Gastrocnemius medialis (tissue), 4 donors: ENCODE measurements at regions not wholly inside any gene's neighbourhood (a gene's known extent, or its start where the extent isn't known, plus 50 kb on each side); places are given as distances from the start of the nearest gene placed in this dataset.

ENCODE experiments used
- ATAC-seq, 2 donors: fragments of 150-250 bp; one replicate each; pipeline ENCODE4 v1.9.1; 2016
- DNase-seq, 2 donors: peaks; one replicate each; pipeline ENCODE4 v3.0.0-alpha.2; 2019
- H3K27ac ChIP-seq, 4 donors: fragments of 200-600 bp; sonication (generic); 1 replicate in 1 of 4; 2 replicates in 3 of 4; pipeline ENCODE4 v1.5.1; 2016 to 2018; ENCODE audit warnings: mild to moderate bottlenecking in 2 of 4, moderate library complexity in 1 of 4
- H3K27me3 ChIP-seq, 3 donors: fragments of 200-600 bp; sonication (generic) in 2 of 3; 1 replicate in 1 of 3; 2 replicates in 2 of 3; pipeline versions ENCODE4 v1.5.1 to v1.6.0; 2016 to 2019; ENCODE audit warnings: mild to moderate bottlenecking in 1 of 3, moderate library complexity in 1 of 3
- H3K36me3 ChIP-seq, 2 donors: fragments of 200-600 bp; sonication (generic) in 1 of 2; one replicate each; pipeline ENCODE4 v1.5.1; 2017 to 2018
- H3K4me1 ChIP-seq, 2 donors: fragments of 200-600 bp; sonication (generic) in 1 of 2; one replicate each; pipeline ENCODE4 v1.5.1; 2016 to 2017; ENCODE audit warnings: mild to moderate bottlenecking in 2 of 2
- H3K4me3 ChIP-seq, 4 donors: fragments of 200-600 bp; sonication (generic) in 3 of 4; 1 replicate in 1 of 4; 2 replicates in 3 of 4; pipeline ENCODE4 v1.5.1; 2016 to 2019; ENCODE audit warnings: mild to moderate bottlenecking in 2 of 4
- H3K9me3 ChIP-seq, 3 donors: fragments of 200-600 bp; sonication (generic) in 2 of 3; 1 replicate in 1 of 3; 2 replicates in 2 of 3; pipeline ENCODE4 v1.5.1; 2016 to 2019
- CTCF ChIP-seq, 5 experiments: fragments of 450-650 bp in 3 of 5; fragments of 200-600 bp in 2 of 5; sonication (generic) in 2 of 5; IDR thresholded peaks in 4 of 5; conservative IDR thresholded peaks in 1 of 5; 1 replicate in 4 of 5; 2 replicates in 1 of 5; pipeline ENCODE4 v1.5.1; 2016 to 2019; ENCODE audit warnings: antibody characterized with exemption in 5 of 5, mild to moderate bottlenecking in 3 of 5, moderate library complexity in 3 of 5
- POLR2A ChIP-seq, 2 donors: fragments of 450-650 bp; IDR thresholded peaks; one replicate each; pipeline ENCODE4 v1.6.1; 2017; ENCODE audit warnings: antibody characterized with exemption in 2 of 2, mild to moderate bottlenecking in 2 of 2, moderate library complexity in 2 of 2
- in situ Hi-C, 4 donors: fragments of 200-750 bp; cut with MboI; loops; one replicate each; pipeline versions ENCODE4 v1.15.0 to v1.8.0; 2017; ENCODE audit warnings: low sequenced_read_pairs in 4 of 4
- intact Hi-C: fragments of 100-400 bp; cut with DNase I; formaldehyde crosslinking; loops from one replicate; pipeline ENCODE4 v1.15.1; 2023; ENCODE audit warnings: low total_unique reads

- no peaks in the 10 kb centered on the region for H3K9me3 ChIP-seq
- no peaks in the 10 kb centered on the region for H3K27me3 ChIP-seq
- peak overlapping the region in 2 of 4 donors; percentile 1 to 44 for H3K27ac ChIP-seq
- peaks cover 0 to 21% of the 10 kb centered on the region in 2 donors for H3K4me1 ChIP-seq
- in situ Hi-C loops (no loop called here), intact Hi-C loops (no loop called here)
- no peak for TF ChIP-seq POLR2A (IDR thresholded peaks at IDR 0.05)
- TF ChIP-seq CTCF (IDR thresholded peaks at IDR 0.05 in 4 of 5, conservative IDR thresholded peaks at IDR 0.05 in 1 of 5) = no peak
- H3K4me3 ChIP-seq = no peak overlapping the region
- DNase-seq (no peak), ATAC-seq (peak; percentile 45 to 51)
- no peaks in the 10 kb centered on the region for H3K36me3 ChIP-seq
These were observed 226.6 kb upstream of the TLE3 start for GRCh38 chr15:70324001-70324974.

GRCh38 chr15:70323111-70323851 lies 225.6 kb upstream of the TLE3 start:
- no peaks in the 10 kb centered on the region for H3K27me3 ChIP-seq
- intact Hi-C loops = no loop called here
- peak overlapping the region; percentile 1 to 44 (median 12) for H3K27ac ChIP-seq
- no peaks in the 10 kb centered on the region for H3K9me3 ChIP-seq
- peak in 1 of 2 donors; percentile 43 for DNase-seq
- H3K4me1 ChIP-seq = peaks cover 0 to 16% of the 10 kb centered on the region in 2 donors
- H3K36me3 ChIP-seq = no peaks in the 10 kb centered on the region
- in situ Hi-C loops = no loop called here
- H3K4me3 ChIP-seq = no peak overlapping the region
- peak in 1 of 2 donors; percentile 36 for ATAC-seq
- TF ChIP-seq POLR2A (IDR thresholded peaks at IDR 0.05) (no peak), CTCF (IDR thresholded peaks at IDR 0.05 in 4 of 5, conservative IDR thresholded peaks at IDR 0.05 in 1 of 5) (no peak)

GRCh38 chr15:70322051-70322668 lies 224.4 kb upstream of the TLE3 start:
- Histone ChIP-seq H3K9me3 (no peaks in the 10 kb centered on the region), H3K27ac (no peak overlapping the region), H3K4me1 (peaks cover 0 to 13% of the 10 kb centered on the region in 2 donors), H3K36me3 (no peaks in the 10 kb centered on the region), H3K27me3 (no peaks in the 10 kb centered on the region), H3K4me3 (no peak overlapping the region)
- intact Hi-C loops = no loop called here
- DNase-seq = no peak
- no peak for TF ChIP-seq POLR2A (IDR thresholded peaks at IDR 0.05)
- no peak for TF ChIP-seq CTCF (IDR thresholded peaks at IDR 0.05 in 4 of 5, conservative IDR thresholded peaks at IDR 0.05 in 1 of 5)
- no peak for ATAC-seq
- in situ Hi-C loops = no loop called here

- H3K9me3 ChIP-seq = no peaks in the 10 kb centered on the region
- in situ Hi-C loops (no loop called here), intact Hi-C loops (no loop called here)
- no peak overlapping the region for H3K4me3 ChIP-seq
- TF ChIP-seq CTCF (IDR thresholded peaks at IDR 0.05 in 4 of 5, conservative IDR thresholded peaks at IDR 0.05 in 1 of 5) (no peak), POLR2A (IDR thresholded peaks at IDR 0.05) (no peak)
- H3K27me3 ChIP-seq = no peaks in the 10 kb centered on the region
- H3K27ac ChIP-seq = no peak overlapping the region
- H3K36me3 ChIP-seq = no peaks in the 10 kb centered on the region
- DNase-seq (no peak), ATAC-seq (no peak)
- H3K4me1 ChIP-seq = peaks cover 0 to 13% of the 10 kb centered on the region in 2 donors
These were observed 223.6 kb upstream of the TLE3 start for GRCh38 chr15:70321172-70321819.
